HepG2 (cell line): ENCODE measurements at regions not wholly inside any gene's neighbourhood (a gene's known extent, or its start where the extent isn't known, plus 50 kb on each side); places are given as distances from the start of the nearest gene placed in this dataset.

Experiments used
- ARHGAP35 ChIP-seq: sonication (generic); formaldehyde crosslinking; IDR thresholded peaks from 2 replicates; pipeline ENCODE4 v1.9.0; 2022; ENCODE audit warnings: mild to moderate bottlenecking, inconsistent platforms, moderate library complexity, missing genetic modification reagents, borderline replicate concordance
- ATAD3A ChIP-seq: sonication (generic); formaldehyde crosslinking; IDR thresholded peaks from 2 replicates; pipeline ENCODE4 v1.4.0; 2020; ENCODE audit warnings: missing genetic modification reagents
- ATF1 ChIP-seq: IDR thresholded peaks from 2 replicates; pipeline ENCODE4 v1.6.1; 2016; ENCODE audit warnings: mild to moderate bottlenecking, control low read depth
- LCORL ChIP-seq, 2 experiments: fragments of 450-650 bp in 1 of 2; sonication (generic) in 1 of 2; formaldehyde crosslinking in 1 of 2; IDR thresholded peaks; 2 replicates each; pipeline versions ENCODE4 v1.5.0 to v1.6.1; 2017 to 2020; ENCODE audit warnings: antibody characterized with exemption in 1 of 2, missing genetic modification reagents in 1 of 2
- MLX ChIP-seq: IDR thresholded peaks from 2 replicates; pipeline ENCODE4 v1.6.1; 2016
- NFKB2 ChIP-seq: sonication (generic); formaldehyde crosslinking; IDR thresholded peaks from 2 replicates; pipeline ENCODE4 v1.4.0; 2020; ENCODE audit warnings: missing genetic modification reagents, borderline replicate concordance
- NR2F2 ChIP-seq: IDR thresholded peaks from 2 replicates; pipeline ENCODE4 v1.6.1; 2012; ENCODE audit warnings: low read depth, inconsistent platforms, borderline replicate concordance
- PLRG1 ChIP-seq: fragments of 450-650 bp; conservative IDR thresholded peaks from 2 replicates; pipeline ENCODE4 v1.6.1; 2016
- PRDM15 ChIP-seq: sonication (generic); formaldehyde crosslinking; IDR thresholded peaks from 2 replicates; pipeline ENCODE4 v1.4.0; 2020; ENCODE audit warnings: missing genetic modification reagents
- SETDB1 ChIP-seq: sonication (generic); formaldehyde crosslinking; IDR thresholded peaks from 2 replicates; pipeline ENCODE4 v1.5.1; 2020; ENCODE audit warnings: missing genetic modification reagents, mild to moderate bottlenecking, borderline replicate concordance
- SIX1 ChIP-seq: sonication (generic); formaldehyde crosslinking; IDR thresholded peaks from 2 replicates; pipeline ENCODE4 v1.4.0; 2020; ENCODE audit warnings: missing genetic modification reagents, borderline replicate concordance
- SMYD3 ChIP-seq: sonication (generic); formaldehyde crosslinking; IDR thresholded peaks from 2 replicates; pipeline ENCODE4 v1.8.1; 2023; ENCODE audit warnings: mild to moderate bottlenecking, missing genetic modification reagents
- SOX6 ChIP-seq, 2 experiments: fragments of 450-650 bp in 1 of 2; sonication (generic) in 1 of 2; formaldehyde crosslinking in 1 of 2; IDR thresholded peaks; 2 replicates each; pipeline versions ENCODE4 v1.4.0 to v1.6.1; 2017 to 2020; ENCODE audit warnings: antibody characterized with exemption in 1 of 2, mild to moderate bottlenecking in 1 of 2, missing genetic modification reagents in 1 of 2
- STAG1 ChIP-seq: sonication (generic); formaldehyde crosslinking; IDR thresholded peaks from 2 replicates; pipeline ENCODE4 v1.4.0; 2020; ENCODE audit warnings: missing genetic modification reagents
- TRIM22 ChIP-seq: fragments of 450-650 bp; IDR thresholded peaks from 2 replicates; pipeline ENCODE4 v1.6.1; 2017
- ZBTB26 ChIP-seq: IDR thresholded peaks from 2 replicates; pipeline ENCODE4 v1.6.1; 2016; ENCODE audit warnings: missing compliant biosample characterization, missing genetic modification reagents, borderline replicate concordance
- ZNF207 ChIP-seq: fragments of 450-650 bp; IDR thresholded peaks from 2 replicates; pipeline ENCODE4 v1.6.1; 2016; ENCODE audit warnings: antibody characterized with exemption, borderline replicate concordance
- ZNF567 ChIP-seq: sonication (generic); formaldehyde crosslinking; IDR thresholded peaks from 2 replicates; pipeline ENCODE4 v1.8.1; 2023; ENCODE audit warnings: mild to moderate bottlenecking, missing genetic modification reagents, borderline replicate concordance
- ZNF704 ChIP-seq: sonication (generic); formaldehyde crosslinking; IDR thresholded peaks from 2 replicates; pipeline ENCODE4 v1.8.1; 2023; ENCODE audit warnings: mild to moderate bottlenecking, inconsistent platforms, moderate library complexity, missing genetic modification reagents, borderline replicate concordance
- ZNF749 ChIP-seq: sonication (generic); formaldehyde crosslinking; IDR thresholded peaks from 2 replicates; pipeline ENCODE4 v1.8.0; 2022; ENCODE audit warnings: mild to moderate bottlenecking, missing genetic modification reagents, moderate library complexity, borderline replicate concordance
- ZNF766 ChIP-seq: sonication (generic); formaldehyde crosslinking; IDR thresholded peaks from 2 replicates; pipeline ENCODE4 v1.5.0; 2020; ENCODE audit warnings: missing genetic modification reagents, borderline replicate concordance
- ZNF792 ChIP-seq: IDR thresholded peaks from 2 replicates; pipeline ENCODE4 v1.6.1; 2016
- ZSCAN9 ChIP-seq: IDR thresholded peaks from 2 replicates; pipeline ENCODE4 v1.6.1; 2016; ENCODE audit warnings: borderline replicate concordance

DNA sequence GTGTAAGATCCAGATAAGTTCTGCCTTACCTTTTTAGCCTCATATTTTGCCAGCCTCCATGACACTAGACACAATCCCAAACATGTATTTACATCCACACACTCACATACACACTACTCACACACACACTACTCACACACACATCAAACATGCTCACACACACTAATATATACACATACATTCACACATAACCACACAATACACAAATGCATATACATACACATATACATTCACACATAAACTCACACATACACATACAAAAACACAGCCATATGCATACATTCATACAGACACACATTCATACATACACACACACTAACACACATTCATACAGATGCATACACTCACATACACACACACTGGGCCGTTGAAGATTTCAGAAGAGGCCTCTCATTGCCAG, 109.5 kb downstream of the MAIP1 start (continued):
- TF ChIP-seq SIX1 (CRISPR knock-in tag) (no peak), ATAD3A (CRISPR knock-in tag) (no peak), ZNF766 (CRISPR knock-in tag) (no peak), NFKB2 (no peak), PRDM15 (CRISPR knock-in tag) (no peak), LCORL (IDR thresholded peaks at IDR 0.05) (0 out of 2 replicates have a peak, but pooled peaks have one; percentile 30), LCORL (CRISPR knock-in tag; IDR thresholded peaks at IDR 0.05) (no peak), ZBTB26 (CRISPR knock-in tag) (no peak), ZNF704 (no peak), SETDB1 (CRISPR knock-in tag) (no peak), TRIM22 (peak; percentile 81; the same call in 1 of the 2 replicates), ZSCAN9 (CRISPR knock-in tag) (no peak), PLRG1 (peak; percentile 87), ZNF749 (no peak), MLX (no peak), NR2F2 (no peak), ARHGAP35 (no peak), ZNF792 (CRISPR knock-in tag) (no peak), SOX6 (IDR thresholded peaks at IDR 0.05) (0 out of 2 replicates have a peak, but pooled peaks have one; percentile 37), SOX6 (CRISPR knock-in tag; IDR thresholded peaks at IDR 0.05) (no peak), ZNF207 (0 out of 2 replicates have a peak, but pooled peaks have one; percentile 56), ZNF567 (CRISPR knock-in tag) (no peak), SMYD3 (CRISPR knock-in tag) (no peak), STAG1 (CRISPR knock-in tag) (no peak), ATF1 (no peak)
